Smooth muscle cell (in vitro differentiated cells): ENCODE measurements at regions not wholly inside any gene's neighbourhood (a gene's known extent, or its start where the extent isn't known, plus 50 kb on each side); places are given as distances from the start of the nearest gene placed in this dataset.

Source experiments
- DNase-seq: peaks from one replicate; lab custom pipeline; 2025; ENCODE audit not compliant: unreplicated experiment; lab: John Stamatoyannopoulos, UW
- H2AFZ ChIP-seq: fragments of 200-600 bp; sonication (generic); 2 replicates; pipeline ENCODE4 v1.6.0; 2016; ENCODE audit warnings: antibody characterized with exemption, low read depth, mild to moderate bottlenecking
- H3F3A ChIP-seq: fragments of 200-600 bp; sonication (generic); 2 replicates; pipeline ENCODE4 v1.6.0; 2017; ENCODE audit warnings: antibody characterized with exemption, low read depth
- H3K27ac ChIP-seq: fragments of 200-600 bp; sonication (generic); 2 replicates; pipeline ENCODE4 v1.5.1; 2016; ENCODE audit warnings: low read depth, mild to moderate bottlenecking
- H3K27me3 ChIP-seq: fragments of 200-600 bp; sonication (generic); 2 replicates; pipeline ENCODE4 v1.6.1; 2016; ENCODE audit warnings: low read depth, mild to moderate bottlenecking
- H3K36me3 ChIP-seq: fragments of 200-600 bp; sonication (generic); 2 replicates; pipeline ENCODE4 v1.5.1; 2016; ENCODE audit warnings: low read depth
- H3K4me1 ChIP-seq: fragments of 200-600 bp; sonication (generic); 2 replicates; pipeline ENCODE4 v1.5.1; 2016; ENCODE audit warnings: low read depth
- H3K4me2 ChIP-seq: fragments of 200-600 bp; sonication (generic); 2 replicates; pipeline ENCODE4 v1.6.0; 2016; ENCODE audit warnings: mild to moderate bottlenecking
- H3K4me3 ChIP-seq: fragments of 200-600 bp; sonication (generic); 2 replicates; pipeline ENCODE4 v1.5.1; 2016; ENCODE audit warnings: mild to moderate bottlenecking
- H3K79me2 ChIP-seq: fragments of 200-600 bp; sonication (generic); 2 replicates; pipeline ENCODE4 v1.6.0; 2016; ENCODE audit warnings: low read depth, mild to moderate bottlenecking
- H3K9ac ChIP-seq: fragments of 200-600 bp; sonication (generic); 2 replicates; pipeline ENCODE4 v1.6.0; 2016; ENCODE audit warnings: low read depth
- H3K9me3 ChIP-seq: fragments of 200-600 bp; sonication (generic); replicated peaks from 2 replicates; pipeline ENCODE4 v1.5.1; 2016; ENCODE audit warnings: low read depth
- H4K20me1 ChIP-seq: fragments of 200-600 bp; sonication (generic); 2 replicates; pipeline ENCODE4 v1.6.0; 2016; ENCODE audit warnings: low read depth
- WGBS: methylation state at CpG from one replicate; pipeline ENCODE4 v1.1.7; 2016; ENCODE audit warnings: low lambda C conversion rate; 5-methylcytosine and 5-hydroxymethylcytosine counted together
- TF ChIP-seq, protein P1 (sequence below): fragments of 200-600 bp; sonication (generic); IDR thresholded peaks from 2 replicates; pipeline ENCODE4 v1.5.1; 2017; ENCODE audit warnings: borderline replicate concordance, mild to moderate bottlenecking, antibody characterized with exemption; ENCODE audit not compliant: insufficient read depth, poor library complexity, severe bottlenecking

- H4K20me1 ChIP-seq: no peaks in the 10 kb centered on the region
- WGBS: 76% methylated on average over 2 of the region's 2 CpGs
- TF ChIP-seq, protein P1, sequence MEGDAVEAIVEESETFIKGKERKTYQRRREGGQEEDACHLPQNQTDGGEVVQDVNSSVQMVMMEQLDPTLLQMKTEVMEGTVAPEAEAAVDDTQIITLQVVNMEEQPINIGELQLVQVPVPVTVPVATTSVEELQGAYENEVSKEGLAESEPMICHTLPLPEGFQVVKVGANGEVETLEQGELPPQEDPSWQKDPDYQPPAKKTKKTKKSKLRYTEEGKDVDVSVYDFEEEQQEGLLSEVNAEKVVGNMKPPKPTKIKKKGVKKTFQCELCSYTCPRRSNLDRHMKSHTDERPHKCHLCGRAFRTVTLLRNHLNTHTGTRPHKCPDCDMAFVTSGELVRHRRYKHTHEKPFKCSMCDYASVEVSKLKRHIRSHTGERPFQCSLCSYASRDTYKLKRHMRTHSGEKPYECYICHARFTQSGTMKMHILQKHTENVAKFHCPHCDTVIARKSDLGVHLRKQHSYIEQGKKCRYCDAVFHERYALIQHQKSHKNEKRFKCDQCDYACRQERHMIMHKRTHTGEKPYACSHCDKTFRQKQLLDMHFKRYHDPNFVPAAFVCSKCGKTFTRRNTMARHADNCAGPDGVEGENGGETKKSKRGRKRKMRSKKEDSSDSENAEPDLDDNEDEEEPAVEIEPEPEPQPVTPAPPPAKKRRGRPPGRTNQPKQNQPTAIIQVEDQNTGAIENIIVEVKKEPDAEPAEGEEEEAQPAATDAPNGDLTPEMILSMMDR: no peak
- H3K4me3 ChIP-seq: no peak overlapping the region
- no peak for DNase-seq
- no peak overlapping the region for H3K9ac ChIP-seq
- H3K4me2 ChIP-seq: no peak overlapping the region
- H3F3A ChIP-seq: no peaks in the 10 kb centered on the region
- peak overlapping the region; percentile 78 for H2AFZ ChIP-seq
- H3K4me1 ChIP-seq: peaks cover 5% of the 10 kb centered on the region
- no peaks in the 10 kb centered on the region for H3K79me2 ChIP-seq
- no peaks in the 10 kb centered on the region for H3K27me3 ChIP-seq
- H3K27ac ChIP-seq: no peak overlapping the region
- no peaks in the 10 kb centered on the region for H3K9me3 ChIP-seq
- no peaks in the 10 kb centered on the region for H3K36me3 ChIP-seq
Measured at GRCh38 chr6:22928775-22929174, 359.4 kb downstream of the HDGFL1 start.

DNA sequence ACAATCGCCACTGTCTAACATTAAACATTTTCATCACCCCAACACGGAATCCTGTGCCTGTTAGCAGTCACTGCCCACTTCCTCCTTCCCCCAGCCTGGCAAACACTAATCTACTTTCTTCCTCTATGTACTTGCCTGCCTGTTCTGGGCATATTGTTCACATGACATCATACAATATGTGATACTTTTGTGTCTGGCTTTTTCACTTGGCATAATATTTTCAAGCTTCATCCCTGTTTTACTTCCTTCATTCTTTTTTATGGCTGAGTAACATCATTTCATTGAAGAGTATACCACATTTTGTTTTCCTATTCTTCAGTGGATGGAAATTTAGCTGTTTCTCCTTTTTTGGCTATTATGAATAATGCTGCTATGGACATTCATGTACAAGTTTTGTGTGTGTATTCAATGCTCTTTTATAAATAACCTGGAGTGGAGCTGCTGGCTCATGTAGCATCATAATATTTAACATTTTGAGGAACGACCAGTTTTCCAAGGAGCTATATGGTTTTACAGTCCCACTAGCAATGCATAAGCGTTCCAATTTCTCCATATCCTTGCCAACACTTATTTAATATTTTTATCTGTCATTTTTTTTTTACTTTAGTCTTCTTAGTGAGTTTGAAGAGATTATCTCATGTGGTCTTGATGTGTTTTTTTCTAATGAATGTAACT lies 360.1 kb downstream of the HDGFL1 start:
- Histone ChIP-seq H3F3A (no peaks in the 10 kb centered on the region), H3K36me3 (no peaks in the 10 kb centered on the region), H3K27ac (no peak overlapping the region), H3K4me2 (no peak overlapping the region), H3K27me3 (no peaks in the 10 kb centered on the region), H3K4me3 (no peak overlapping the region), H3K9ac (no peak overlapping the region), H3K79me2 (no peaks in the 10 kb centered on the region), H2AFZ (peak overlapping the region; percentile 78), H3K4me1 (peaks cover 5% of the 10 kb centered on the region), H4K20me1 (no peaks in the 10 kb centered on the region), H3K9me3 (no peaks in the 10 kb centered on the region)
- TF ChIP-seq, protein P1: no peak
- no peak for DNase-seq
- 56% methylated on average over 4 of the region's 4 CpGs for WGBS

DNA sequence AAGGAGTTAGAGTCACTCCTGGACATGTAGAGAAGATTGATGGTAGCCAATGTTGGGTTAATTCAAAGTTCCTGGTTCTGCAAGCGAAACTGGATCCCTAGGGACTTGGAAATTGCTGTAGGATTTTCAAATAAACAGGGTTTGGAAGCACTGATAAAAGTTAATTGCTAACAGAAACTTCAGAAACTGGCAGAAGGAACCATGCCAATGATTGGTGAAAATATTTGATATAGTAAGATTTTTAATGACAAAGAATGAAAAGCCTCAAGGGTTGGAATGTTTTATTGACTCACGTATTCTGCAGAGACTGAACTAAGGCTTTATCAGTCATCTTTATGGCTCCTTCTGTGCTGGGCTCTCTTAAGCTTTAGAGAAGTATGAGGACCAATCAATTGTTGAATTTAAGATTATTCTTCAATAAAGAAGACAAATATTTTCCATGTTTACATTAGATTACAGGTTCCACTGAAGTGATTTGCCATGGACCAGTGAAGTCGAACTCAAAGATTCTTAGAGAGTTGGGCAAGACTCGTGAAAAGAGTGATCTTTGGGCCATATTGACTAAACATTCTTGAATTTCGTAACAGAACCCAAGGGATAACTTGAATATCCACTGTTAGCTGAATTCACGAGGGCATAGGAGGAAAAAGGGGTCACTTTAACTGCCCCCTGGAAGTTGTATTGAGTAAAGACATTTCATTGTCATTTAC lies 371.4 kb downstream of the HDGFL1 start:
- H3K27ac ChIP-seq: no peak overlapping the region

More for the DNA sequence above, 371.4 kb downstream of the HDGFL1 start:
- no peaks in the 10 kb centered on the region for H3K36me3 ChIP-seq
- no peak overlapping the region for H3K4me3 ChIP-seq
- 71% methylated on average over 6 of the region's 6 CpGs for WGBS
- DNase-seq: no peak
- peak overlapping the region; percentile 73 for H2AFZ ChIP-seq
- H4K20me1 ChIP-seq: no peaks in the 10 kb centered on the region
- H3K4me1 ChIP-seq: no peaks in the 10 kb centered on the region
- no peak overlapping the region for H3K9ac ChIP-seq
- no peak overlapping the region for H3K4me2 ChIP-seq
- H3K27me3 ChIP-seq: no peaks in the 10 kb centered on the region
- H3F3A ChIP-seq: no peaks in the 10 kb centered on the region
- H3K9me3 ChIP-seq: no peaks in the 10 kb centered on the region
- H3K79me2 ChIP-seq: no peaks in the 10 kb centered on the region
- TF ChIP-seq, protein P1: no peak
